ENCODE measurements at regions not wholly inside any gene's neighbourhood (a gene's known extent, or its start where the extent isn't known, plus 50 kb on each side); places are given as distances from the start of the nearest gene placed in this dataset.

DNA sequence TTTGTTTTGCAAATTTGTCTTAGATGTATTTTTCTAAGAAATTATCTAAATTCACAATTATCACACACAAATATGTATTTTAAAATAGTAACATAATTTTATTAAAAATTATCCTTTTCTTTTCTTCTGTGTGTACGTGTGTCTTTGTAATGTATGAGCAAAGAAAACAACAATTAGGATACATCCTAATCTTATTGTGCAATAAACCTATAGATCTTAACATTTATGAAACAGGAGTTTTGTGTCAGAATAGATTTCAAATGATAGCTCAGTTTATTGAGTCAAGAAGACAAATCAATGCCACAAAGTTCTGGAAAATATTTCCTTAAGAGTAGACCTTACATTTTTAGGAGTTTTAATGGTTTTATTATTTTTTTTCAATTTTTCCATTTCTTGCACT lies 212.2 kb downstream of the KCNJ3 start:
- no peak overlapping the region for H4K8ac ChIP-seq (ENCODE audit: extremely low read depth, insufficient read depth, low read length)
- no peaks in the 10 kb centered on the region for H3K36me3 ChIP-seq (ENCODE audit: control insufficient read depth in 2 of 4, insufficient read depth in 4 of 4, low read length in 3 of 4)
- no peaks in the 10 kb centered on the region for H3K9me3 ChIP-seq (ENCODE audit: insufficient read depth in 2 of 2, low read depth in 1 of 2, low read length in 1 of 2)
- H4K20me1 ChIP-seq (replicated peaks in 1 of 2; ENCODE audit: control insufficient read depth in 1 of 2, insufficient read depth in 2 of 2, low read length in 2 of 2): peaks cover 0 to 1% of the 10 kb centered on the region in 2 experiments
- no peak overlapping the region for H3K23ac ChIP-seq (ENCODE audit: insufficient read length)
- H3K4ac ChIP-seq (replicated peaks; ENCODE audit: insufficient read length, low read depth, low read length): no peak overlapping the region
- H3K18ac ChIP-seq (ENCODE audit: extremely low read depth, low read length): no peak overlapping the region
- no peak overlapping the region for H4K91ac ChIP-seq (replicated peaks; ENCODE audit: insufficient read length, low read length)
- H2BK12ac ChIP-seq (ENCODE audit: low read depth, low read length): no peak overlapping the region
- ChIA-PET POLR2A (ENCODE audit: partially characterized antibody) (no interaction called here), CTCF (ENCODE audit: partially characterized antibody) (no interaction called here)
- 94% methylated on average over 1 of the region's 1 CpG; no CpG with 5 or more reads in 1 of the 2 experiments for WGBS, 2 experiments (ENCODE audit: extremely low coverage in 1 of 2, insufficient coverage in 1 of 2, insufficient read length in 1 of 2, insufficient replicate concordance in 2 of 2, low coverage in 1 of 2, low lambda C conversion rate in 2 of 2, missing lambda C conversion rate in 1 of 2)
- H3K4me2 ChIP-seq (ENCODE audit: insufficient read depth in 1 of 2, low read depth in 2 of 2, low read length in 2 of 2): no peak overlapping the region
- no peaks in the 10 kb centered on the region for H3K27me3 ChIP-seq (replicated peaks in 1 of 4; ENCODE audit: control insufficient read depth in 3 of 4, extremely low read depth in 1 of 4, insufficient read depth in 3 of 4, low read length in 3 of 4)
- no peak overlapping the region for H2AK5ac ChIP-seq (ENCODE audit: low read depth, low read length)
- H3K23me2 ChIP-seq (ENCODE audit: low read depth, low read length): no peaks in the 10 kb centered on the region
- H3K27ac ChIP-seq (ENCODE audit: low read depth, low read length): no peak overlapping the region
- H3K4me3 ChIP-seq (ENCODE audit: extremely low read depth in 1 of 4, insufficient read depth in 2 of 4, low read depth in 3 of 4, low read length in 4 of 4): no peak overlapping the region
- no peaks in the 10 kb centered on the region for H3K79me1 ChIP-seq (ENCODE audit: low read depth, low read length)
- no peak overlapping the region for H2BK15ac ChIP-seq (ENCODE audit: low read length)
- TF ChIP-seq ZNF274 (IDR thresholded peaks at IDR 0.05; ENCODE audit: borderline replicate concordance, extremely low read depth, low read length) (no peak), KDM1A (IDR thresholded peaks at IDR 0.05; ENCODE audit: borderline replicate concordance, low read length) (no peak), RFX5 (IDR thresholded peaks at IDR 0.05; ENCODE audit: borderline replicate concordance, low read depth, low read length) (no peak), POU5F1 (IDR thresholded peaks at IDR 0.05; ENCODE audit: low read depth, low read length) (no peak), EGR1 (IDR thresholded peaks at IDR 0.05; ENCODE audit: borderline replicate concordance, low read depth, low read length) (no peak), CHD1 (IDR thresholded peaks at IDR 0.05; ENCODE audit: low read depth, low read length) (no peak), TAF1 (IDR thresholded peaks at IDR 0.05; ENCODE audit: low read depth, low read length) (no peak), GABPA (IDR thresholded peaks at IDR 0.05; ENCODE audit: borderline replicate concordance, insufficient read depth, low read length) (no peak), POLR2AphosphoS5 (IDR thresholded peaks at IDR 0.05; ENCODE audit: low read depth, low read length) (no peak), SAP30 (IDR thresholded peaks at IDR 0.05; ENCODE audit: insufficient read depth, insufficient replicate concordance, low read length) (no peak), SIN3A (conservative IDR thresholded peaks at IDR 0.05 in 1 of 2, IDR thresholded peaks at IDR 0.05 in 1 of 2; ENCODE audit: low read depth in 1 of 2, low read length in 2 of 2) (no peak), EP300 (IDR thresholded peaks at IDR 0.05; ENCODE audit: borderline replicate concordance in 1 of 2, low read depth in 2 of 2, low read length in 2 of 2) (no peak), NRF1 (IDR thresholded peaks at IDR 0.05; ENCODE audit: low read depth, low read length) (no peak), CBX8 (IDR thresholded peaks at IDR 0.05; ENCODE audit: borderline replicate concordance, low read depth, low read length) (no peak)
- DNase-seq (ENCODE audit: low read depth in 1 of 2, low spot score in 2 of 2): no peak
- H3K9ac ChIP-seq (replicated peaks in 1 of 4; ENCODE audit: extremely low read depth in 1 of 4, low read depth in 3 of 4, low read length in 3 of 4): no peak overlapping the region
- FAIRE-seq: no peak
- H2AFZ ChIP-seq (ENCODE audit: low read length): no peak overlapping the region
- H3K79me2 ChIP-seq (ENCODE audit: control insufficient read depth in 1 of 2, insufficient read depth in 2 of 2, low read length in 2 of 2): no peaks in the 10 kb centered on the region
- peaks cover 0 to 3% (median 0%) of the 10 kb centered on the region in 4 experiments; a peak in 1 of 7 replicates for H3K4me1 ChIP-seq (replicated peaks in 1 of 4; ENCODE audit: control insufficient read depth in 3 of 4, insufficient read depth in 4 of 4, low read length in 3 of 4)
- H3K56ac ChIP-seq (replicated peaks; ENCODE audit: insufficient read length, low read depth, low read length): no peak overlapping the region
- no peak overlapping the region for H2BK5ac ChIP-seq (ENCODE audit: low read depth, low read length)
- no peak overlapping the region for H3K14ac ChIP-seq (ENCODE audit: insufficient read length)
- no peak overlapping the region for H4K5ac ChIP-seq (ENCODE audit: insufficient read length, low read depth, low read length)
- H2BK120ac ChIP-seq (replicated peaks; ENCODE audit: low read depth, low read length): no peak overlapping the region
- no peak overlapping the region for H2BK20ac ChIP-seq (ENCODE audit: low read length)

Measured in H1 (cell line).